ENCODE measurements at regions not wholly inside any gene's neighbourhood (a gene's known extent, or its start where the extent isn't known, plus 50 kb on each side); places are given as distances from the start of the nearest gene placed in this dataset.

DNA sequence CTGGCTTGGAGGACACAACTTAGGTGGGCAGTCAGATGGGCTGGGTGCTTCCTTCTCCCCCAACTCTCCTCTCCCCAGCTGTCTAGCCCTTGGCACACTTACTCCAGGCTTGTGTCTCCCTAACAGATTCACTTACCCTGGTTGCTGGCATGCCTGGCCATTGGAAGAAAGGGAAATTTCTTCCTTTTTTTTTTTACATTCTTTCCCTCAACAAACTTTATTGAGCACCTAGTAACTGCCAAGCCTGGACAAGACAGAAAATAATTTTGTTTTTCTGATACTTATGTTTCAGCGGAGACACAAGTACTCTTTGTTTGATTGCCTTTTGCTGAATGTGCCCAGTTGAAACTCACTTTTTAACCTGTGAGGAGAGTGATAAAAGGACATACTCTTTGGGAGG is 144.3 kb upstream of the KCNJ6 start:
- TF ChIP-seq SP1 (IDR thresholded peaks at IDR 0.05) (no peak), ELF4 (IDR thresholded peaks at IDR 0.05) (no peak), FOXM1 (IDR thresholded peaks at IDR 0.05; ENCODE audit: borderline replicate concordance) (no peak), BHLHE40 (IDR thresholded peaks at IDR 0.05; ENCODE audit: borderline replicate concordance) (no peak), CTBP1 (IDR thresholded peaks at IDR 0.05; ENCODE audit: borderline replicate concordance) (no peak), ARNT (IDR thresholded peaks at IDR 0.05) (no peak), SUZ12 (IDR thresholded peaks at IDR 0.05) (no peak), HDGF (IDR thresholded peaks at IDR 0.05; ENCODE audit: borderline replicate concordance) (no peak), ZNF384 (IDR thresholded peaks at IDR 0.05) (no peak), FOXA1 (IDR thresholded peaks at IDR 0.05) (no peak), NFRKB (IDR thresholded peaks at IDR 0.05) (no peak), FOXK2 (IDR thresholded peaks at IDR 0.05) (no peak), LEF1 (IDR thresholded peaks at IDR 0.05; ENCODE audit: borderline replicate concordance) (no peak), TARDBP (IDR thresholded peaks at IDR 0.05) (no peak), L3MBTL2 (conservative IDR thresholded peaks at IDR 0.05) (no peak)
- TF ChIP-seq, protein P1, sequence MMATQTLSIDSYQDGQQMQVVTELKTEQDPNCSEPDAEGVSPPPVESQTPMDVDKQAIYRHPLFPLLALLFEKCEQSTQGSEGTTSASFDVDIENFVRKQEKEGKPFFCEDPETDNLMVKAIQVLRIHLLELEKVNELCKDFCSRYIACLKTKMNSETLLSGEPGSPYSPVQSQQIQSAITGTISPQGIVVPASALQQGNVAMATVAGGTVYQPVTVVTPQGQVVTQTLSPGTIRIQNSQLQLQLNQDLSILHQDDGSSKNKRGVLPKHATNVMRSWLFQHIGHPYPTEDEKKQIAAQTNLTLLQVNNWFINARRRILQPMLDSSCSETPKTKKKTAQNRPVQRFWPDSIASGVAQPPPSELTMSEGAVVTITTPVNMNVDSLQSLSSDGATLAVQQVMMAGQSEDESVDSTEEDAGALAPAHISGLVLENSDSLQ (IDR thresholded peaks at IDR 0.05), result no peak
- ChIA-PET POLR2A (no interaction called here), CTCF (no interaction called here)
- DNase-seq (ENCODE audit: extremely low spot score), result no peak

DNA sequence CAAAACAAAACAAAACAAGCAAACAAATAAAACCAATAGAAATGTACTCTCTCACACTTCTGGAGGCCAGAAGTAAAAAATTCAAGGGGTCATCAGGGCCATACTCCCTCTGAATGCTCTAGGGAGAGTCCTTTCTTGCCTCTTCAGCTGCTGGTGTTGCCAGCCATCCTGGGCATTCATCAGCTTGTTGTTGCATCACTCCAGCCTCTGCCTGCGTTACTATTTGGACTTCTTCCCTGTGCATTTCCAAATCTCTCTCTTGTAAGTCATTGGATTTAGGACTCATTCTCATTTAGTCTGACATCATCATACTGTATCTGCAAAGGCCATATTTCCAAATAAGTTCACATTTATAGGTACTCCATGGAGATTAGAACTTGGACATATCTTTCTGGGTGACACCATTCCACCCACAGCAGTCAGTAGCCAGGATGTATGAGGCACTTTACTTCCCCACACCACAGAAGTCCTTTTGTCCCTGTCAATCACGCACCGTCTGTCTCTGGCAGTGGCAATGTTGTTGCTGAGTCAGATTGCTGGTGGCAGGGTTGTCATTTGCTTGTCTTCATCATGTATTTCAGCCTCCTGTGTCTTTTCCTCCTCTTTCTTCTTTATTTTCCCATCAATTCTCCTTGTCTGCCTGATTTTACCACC is 151.0 kb upstream of the KCNJ6 start:
- no peak for DNase-seq (ENCODE audit: extremely low spot score)
- TF ChIP-seq FOXM1 (IDR thresholded peaks at IDR 0.05; ENCODE audit: borderline replicate concordance), result no peak
- CTCF ChIA-PET, result no interaction called here
- POLR2A ChIA-PET, result no interaction called here

DNA sequence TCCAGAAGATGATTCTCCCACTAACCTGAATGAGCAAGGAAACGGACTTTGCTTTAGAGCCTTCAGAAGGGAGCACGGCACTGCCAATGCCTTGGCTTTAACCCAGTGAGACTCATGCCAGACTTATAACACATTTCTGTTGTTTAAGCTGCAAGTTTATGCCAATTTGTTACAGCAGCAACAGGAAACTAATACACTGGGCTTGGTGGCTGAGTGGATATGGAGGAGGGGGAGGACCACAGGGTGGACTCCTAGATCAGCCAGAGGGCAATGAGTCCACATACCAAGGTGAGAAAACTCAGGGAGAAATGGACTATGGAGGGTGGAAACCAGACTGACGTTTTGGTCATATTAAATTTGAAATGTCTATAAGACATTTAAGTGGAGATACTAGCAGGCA is 156.2 kb upstream of the KCNJ6 start:
- POLR2A ChIA-PET, result no interaction called here
- CTCF ChIA-PET, result no interaction called here
- TF ChIP-seq SP1 (IDR thresholded peaks at IDR 0.05), result no peak
- TF ChIP-seq NFRKB (IDR thresholded peaks at IDR 0.05), result no peak
- no peak for TF ChIP-seq SUZ12 (IDR thresholded peaks at IDR 0.05)
- no peak for TF ChIP-seq LEF1 (IDR thresholded peaks at IDR 0.05; ENCODE audit: borderline replicate concordance)
- no peak for TF ChIP-seq HDGF (IDR thresholded peaks at IDR 0.05; ENCODE audit: borderline replicate concordance)
- no peak for TF ChIP-seq FOXK2 (IDR thresholded peaks at IDR 0.05)
- TF ChIP-seq, protein P1 (IDR thresholded peaks at IDR 0.05), result no peak
- no peak for TF ChIP-seq FOXM1 (IDR thresholded peaks at IDR 0.05; ENCODE audit: borderline replicate concordance)
- no peak for TF ChIP-seq CTBP1 (IDR thresholded peaks at IDR 0.05; ENCODE audit: borderline replicate concordance)
- TF ChIP-seq ARNT (IDR thresholded peaks at IDR 0.05), result no peak
- TF ChIP-seq L3MBTL2 (conservative IDR thresholded peaks at IDR 0.05), result no peak
- TF ChIP-seq BHLHE40 (IDR thresholded peaks at IDR 0.05; ENCODE audit: borderline replicate concordance), result no peak
- TF ChIP-seq ELF4 (IDR thresholded peaks at IDR 0.05), result no peak
- no peak for TF ChIP-seq ZNF384 (IDR thresholded peaks at IDR 0.05)
- TF ChIP-seq TARDBP (IDR thresholded peaks at IDR 0.05), result no peak
- TF ChIP-seq FOXA1 (IDR thresholded peaks at IDR 0.05), result no peak

DNA sequence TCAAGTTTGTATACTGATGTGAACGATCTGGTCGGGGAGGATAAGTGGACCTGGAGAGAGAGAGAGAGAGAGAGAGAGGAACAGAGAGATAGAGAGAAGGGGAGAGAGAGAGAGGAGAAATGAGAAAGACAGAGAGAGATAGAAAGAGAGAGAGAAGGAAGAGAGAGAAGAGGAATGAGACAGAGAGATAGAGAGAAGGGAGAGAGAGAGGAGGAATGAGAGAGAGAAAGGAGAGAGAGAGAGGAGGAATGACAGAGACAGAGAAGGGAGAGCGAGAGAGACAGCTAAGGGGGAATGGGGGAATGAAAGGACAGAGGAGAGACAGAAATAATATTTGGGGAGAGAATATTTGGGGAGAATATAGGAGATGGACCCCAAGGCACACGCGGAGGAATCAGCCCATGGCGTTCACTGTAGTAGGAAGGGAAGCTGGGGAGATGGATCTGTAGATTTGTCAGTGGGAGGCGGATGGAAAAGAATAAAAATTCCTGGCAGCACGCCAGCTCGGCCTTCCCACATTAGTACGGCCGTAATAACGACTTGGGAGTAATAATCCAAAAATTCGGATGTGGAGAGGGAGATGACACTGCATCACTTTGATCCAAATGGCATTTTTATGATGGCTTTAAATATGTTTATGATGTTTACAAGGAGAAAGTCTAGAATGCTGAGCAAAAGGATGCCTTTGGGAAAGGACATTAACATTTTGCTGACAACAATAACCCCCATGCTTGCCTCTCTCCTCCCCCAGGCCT is 159.8 kb upstream of the KCNJ6 start:
- DNase-seq (ENCODE audit: extremely low spot score), result no peak
- TF ChIP-seq BHLHE40 (IDR thresholded peaks at IDR 0.05; ENCODE audit: borderline replicate concordance) (no peak), LEF1 (IDR thresholded peaks at IDR 0.05; ENCODE audit: borderline replicate concordance) (no peak), SP1 (IDR thresholded peaks at IDR 0.05) (no peak), FOXK2 (IDR thresholded peaks at IDR 0.05) (no peak), SUZ12 (IDR thresholded peaks at IDR 0.05) (no peak), L3MBTL2 (conservative IDR thresholded peaks at IDR 0.05) (no peak), TARDBP (IDR thresholded peaks at IDR 0.05) (no peak), HDGF (IDR thresholded peaks at IDR 0.05; ENCODE audit: borderline replicate concordance) (no peak), ZNF384 (IDR thresholded peaks at IDR 0.05) (no peak), FOXM1 (IDR thresholded peaks at IDR 0.05; ENCODE audit: borderline replicate concordance) (no peak), CTBP1 (IDR thresholded peaks at IDR 0.05; ENCODE audit: borderline replicate concordance) (no peak), ARNT (IDR thresholded peaks at IDR 0.05) (no peak), FOXA1 (IDR thresholded peaks at IDR 0.05) (no peak), NFRKB (IDR thresholded peaks at IDR 0.05) (no peak), ELF4 (IDR thresholded peaks at IDR 0.05) (no peak)
- TF ChIP-seq, protein P1 (IDR thresholded peaks at IDR 0.05), result no peak
- ChIA-PET POLR2A (no interaction called here), CTCF (no interaction called here)

More for the DNA sequence above, 156.2 kb upstream of the KCNJ6 start:
- DNase-seq (ENCODE audit: extremely low spot score), result no peak

GRCh38 chr21:38077569-38077968 is 161.3 kb upstream of the KCNJ6 start:
- CTCF ChIA-PET, result no interaction called here
- DNase-seq (ENCODE audit: extremely low spot score), result no peak
- POLR2A ChIA-PET, result no interaction called here
- TF ChIP-seq L3MBTL2 (conservative IDR thresholded peaks at IDR 0.05) (no peak), ARNT (IDR thresholded peaks at IDR 0.05) (no peak), FOXA1 (IDR thresholded peaks at IDR 0.05) (no peak), HDGF (IDR thresholded peaks at IDR 0.05; ENCODE audit: borderline replicate concordance) (no peak), ZNF384 (IDR thresholded peaks at IDR 0.05) (no peak), ELF4 (IDR thresholded peaks at IDR 0.05) (no peak), SP1 (IDR thresholded peaks at IDR 0.05) (no peak), FOXK2 (IDR thresholded peaks at IDR 0.05) (no peak)
- TF ChIP-seq, protein P1 (IDR thresholded peaks at IDR 0.05), result no peak
